Upper lobe of left lung (tissue), 4 donors: ENCODE measurements at regions not wholly inside any gene's neighbourhood (a gene's known extent, or its start where the extent isn't known, plus 50 kb on each side); places are given as distances from the start of the nearest gene placed in this dataset.

ENCODE experiments used
- CTCF ChIP-seq, 6 experiments: fragments of 450-650 bp in 4 of 6; fragments of 200-600 bp in 2 of 6; sonication (generic) in 2 of 6; IDR thresholded peaks; one replicate each; pipeline ENCODE4 v1.5.1; 2016 to 2019; ENCODE audit warnings: antibody characterized with exemption in 6 of 6
- POLR2AphosphoS5 ChIP-seq, 2 donors: sonication (generic); formaldehyde crosslinking; IDR thresholded peaks; one replicate each; pipeline ENCODE4 v1.5.1; 2017; ENCODE audit warnings: antibody characterized with exemption in 2 of 2

GRCh38 chr7:26449175-26450165, 157.8 kb downstream of the SNX10 start:
- no peak for TF ChIP-seq CTCF (IDR thresholded peaks at IDR 0.05)
- no peak for TF ChIP-seq POLR2AphosphoS5 (IDR thresholded peaks at IDR 0.05)
